ENCODE measurements at regions not wholly inside any gene's neighbourhood (a gene's known extent, or its start where the extent isn't known, plus 50 kb on each side); places are given as distances from the start of the nearest gene placed in this dataset.

DNA sequence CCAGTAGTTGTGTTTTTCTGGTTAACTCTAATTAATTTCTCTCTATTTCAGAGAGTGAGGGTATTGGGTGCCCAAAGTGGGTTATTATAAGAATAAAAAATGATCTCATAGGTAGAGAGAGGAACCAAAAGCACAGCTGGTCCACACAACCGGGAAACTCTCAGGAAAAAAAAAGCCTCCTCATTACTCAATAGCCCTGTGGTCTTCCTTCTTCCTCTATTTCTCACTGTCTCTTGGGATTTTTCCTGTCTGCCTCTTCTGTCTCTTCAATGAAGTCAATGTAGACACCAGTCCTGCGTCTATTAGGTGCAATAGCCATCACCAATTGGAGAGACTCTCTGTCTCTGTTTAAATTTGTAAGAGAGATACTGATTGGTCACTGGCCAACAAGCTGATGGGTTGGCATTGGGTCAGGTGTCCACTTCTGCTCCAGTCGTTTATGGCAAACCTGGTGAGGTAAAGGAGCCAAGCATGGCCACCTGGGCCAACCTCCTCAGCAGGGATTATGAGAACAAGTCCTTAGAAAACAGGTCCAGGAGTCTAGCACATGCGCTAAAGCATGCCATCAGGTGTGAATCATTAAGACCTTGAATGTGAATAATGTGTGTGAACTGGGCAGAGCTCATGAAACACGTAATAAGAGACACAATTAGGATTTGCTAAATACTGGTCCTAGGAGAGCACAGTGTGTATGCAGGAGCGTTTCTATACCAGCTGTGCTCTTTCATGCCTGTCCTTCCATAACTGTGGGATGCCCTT, 443.0 kb upstream of the RUNX1 start:
- TF ChIP-seq, protein P1, sequence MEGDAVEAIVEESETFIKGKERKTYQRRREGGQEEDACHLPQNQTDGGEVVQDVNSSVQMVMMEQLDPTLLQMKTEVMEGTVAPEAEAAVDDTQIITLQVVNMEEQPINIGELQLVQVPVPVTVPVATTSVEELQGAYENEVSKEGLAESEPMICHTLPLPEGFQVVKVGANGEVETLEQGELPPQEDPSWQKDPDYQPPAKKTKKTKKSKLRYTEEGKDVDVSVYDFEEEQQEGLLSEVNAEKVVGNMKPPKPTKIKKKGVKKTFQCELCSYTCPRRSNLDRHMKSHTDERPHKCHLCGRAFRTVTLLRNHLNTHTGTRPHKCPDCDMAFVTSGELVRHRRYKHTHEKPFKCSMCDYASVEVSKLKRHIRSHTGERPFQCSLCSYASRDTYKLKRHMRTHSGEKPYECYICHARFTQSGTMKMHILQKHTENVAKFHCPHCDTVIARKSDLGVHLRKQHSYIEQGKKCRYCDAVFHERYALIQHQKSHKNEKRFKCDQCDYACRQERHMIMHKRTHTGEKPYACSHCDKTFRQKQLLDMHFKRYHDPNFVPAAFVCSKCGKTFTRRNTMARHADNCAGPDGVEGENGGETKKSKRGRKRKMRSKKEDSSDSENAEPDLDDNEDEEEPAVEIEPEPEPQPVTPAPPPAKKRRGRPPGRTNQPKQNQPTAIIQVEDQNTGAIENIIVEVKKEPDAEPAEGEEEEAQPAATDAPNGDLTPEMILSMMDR (IDR thresholded peaks at IDR 0.05) = no peak
- no peak for TF ChIP-seq POLR2A (IDR thresholded peaks at IDR 0.05)
